Ramos (cell line): ENCODE measurements at regions not wholly inside any gene's neighbourhood (a gene's known extent, or its start where the extent isn't known, plus 50 kb on each side); places are given as distances from the start of the nearest gene placed in this dataset.

Experiments used
- in situ Hi-C: fragments of 300-500 bp; cut with MboI; formaldehyde crosslinking; loops from one replicate; pipeline ENCODE4 v1.14.3; 2022; ENCODE audit warnings: low sequenced_read_pairs; ENCODE audit not compliant: unreplicated experiment

GRCh38 chr9:3773362-3774060, 247.7 kb upstream of the RFX3 start:
- in situ Hi-C loops, result no loop called here

DNA sequence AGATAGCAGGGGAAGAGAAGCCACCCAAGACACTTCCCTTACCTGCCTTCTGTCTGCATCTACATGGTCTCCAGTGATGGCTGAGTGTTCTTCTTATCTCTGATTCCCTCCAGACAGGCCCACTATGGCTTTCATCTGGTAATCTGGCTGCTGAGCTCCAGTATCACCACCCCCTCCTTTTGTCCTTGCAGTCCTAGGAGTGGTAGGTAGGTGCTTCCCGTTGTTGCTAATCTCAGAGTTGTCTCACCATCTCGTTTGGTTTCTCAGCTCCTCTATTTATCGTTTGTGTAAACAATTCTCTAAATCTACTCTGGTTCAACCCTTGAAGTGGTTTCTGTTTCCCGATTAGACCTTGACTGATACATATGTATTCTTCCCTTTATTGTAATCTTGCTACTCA, 243.8 kb upstream of the RFX3 start:
- in situ Hi-C loops, result no loop called here

GRCh38 chr9:3768712-3769457, 243.1 kb upstream of the RFX3 start:
- in situ Hi-C loops, result no loop called here

DNA sequence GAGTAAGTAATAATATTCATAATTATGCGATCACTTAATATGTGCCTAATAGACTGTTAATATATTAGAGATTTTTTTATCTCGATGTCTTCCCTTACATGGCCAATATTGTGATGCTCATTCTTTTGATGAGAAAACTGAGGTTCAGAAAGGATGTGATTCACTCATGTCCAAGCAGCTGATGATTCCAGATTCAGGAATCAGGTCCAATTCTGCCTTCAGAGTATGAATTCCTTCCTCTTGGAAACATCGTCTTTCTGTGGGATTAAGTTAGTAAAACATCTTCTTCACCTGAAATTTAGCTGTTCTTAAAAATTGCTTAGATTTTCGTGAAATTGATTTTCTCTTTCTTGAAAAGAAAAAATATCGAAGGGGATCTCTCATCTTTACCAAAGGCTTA, 242.5 kb upstream of the RFX3 start:
- in situ Hi-C loops, result no loop called here

DNA sequence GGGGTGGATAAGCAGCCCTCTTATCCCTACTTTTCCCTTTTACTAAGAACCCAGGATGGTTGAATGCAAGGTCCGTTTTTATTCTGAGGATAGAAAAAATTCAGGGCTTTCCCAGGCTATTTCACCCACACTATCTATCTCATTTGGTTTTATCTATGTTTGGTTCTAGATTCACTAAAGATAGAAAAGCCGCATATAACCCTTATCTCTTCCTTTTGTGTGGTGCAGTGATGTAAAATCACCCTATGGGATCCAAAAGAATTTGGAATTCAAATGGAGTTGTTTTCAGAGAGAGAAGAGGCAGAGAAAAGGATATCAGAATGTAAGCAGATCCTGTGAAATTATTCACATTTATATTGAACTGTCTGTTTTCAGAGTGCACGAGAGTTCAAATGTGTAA, 236.3 kb upstream of the RFX3 start:
- in situ Hi-C loops, result no loop called here

DNA sequence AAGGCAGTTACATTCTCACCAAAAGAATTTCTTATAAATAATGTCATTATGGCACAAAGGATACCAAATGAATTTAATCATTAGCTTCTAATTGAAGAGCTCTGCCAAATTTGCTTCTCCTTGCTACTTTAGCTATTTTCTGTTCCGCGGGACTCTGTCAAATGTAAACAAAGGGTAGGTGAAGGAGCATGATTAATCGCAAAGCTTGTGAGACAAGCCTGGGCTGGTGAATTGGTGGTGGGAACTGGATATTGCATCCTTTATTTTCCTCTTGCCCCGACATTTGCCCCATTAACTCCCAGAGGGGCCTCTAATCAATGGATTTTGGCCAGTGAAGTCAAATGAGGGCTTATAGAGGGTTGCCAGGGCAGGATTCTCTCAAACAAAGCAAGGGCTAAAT, 234.2 kb upstream of the RFX3 start:
- in situ Hi-C loops, result no loop called here

DNA sequence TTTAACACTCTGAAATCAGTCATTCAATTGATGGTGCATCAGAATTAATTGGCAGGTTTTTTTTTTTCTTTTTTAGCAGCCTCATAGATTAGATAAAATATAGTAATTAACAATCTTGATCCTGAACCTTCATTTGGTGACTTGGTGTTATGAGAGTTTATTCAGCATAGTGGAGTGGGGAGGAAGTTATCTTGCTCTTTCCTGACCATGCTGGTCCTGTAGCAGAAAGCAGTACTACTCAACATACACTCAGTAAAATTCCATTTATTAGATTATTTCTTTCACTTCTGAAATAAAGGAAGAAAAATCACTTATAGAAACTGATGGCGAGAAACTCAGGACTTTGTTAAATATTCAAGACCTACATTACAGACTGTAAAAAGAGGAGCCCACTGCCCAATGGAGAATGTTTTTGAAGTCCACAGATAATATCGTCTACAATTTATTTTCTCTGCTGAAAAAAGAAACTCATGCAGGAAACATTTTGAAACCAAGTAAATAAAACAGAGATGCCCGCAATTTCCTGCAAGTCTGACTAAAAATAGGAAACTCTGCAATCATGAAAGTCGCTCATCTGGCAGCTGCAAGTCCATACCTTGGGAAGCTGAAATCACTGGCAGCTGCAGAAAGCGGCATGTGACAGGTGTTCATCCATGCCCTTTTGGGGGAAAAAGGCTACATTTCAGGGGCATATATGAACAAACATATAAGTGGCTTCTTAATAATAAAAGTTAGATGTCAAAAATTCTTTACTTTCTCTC, 233.2 kb upstream of the RFX3 start:
- in situ Hi-C loops, result no loop called here

- in situ Hi-C loops, result no loop called here
Measured at GRCh38 chr9:3756071-3756470, 230.3 kb upstream of the RFX3 start.

DNA sequence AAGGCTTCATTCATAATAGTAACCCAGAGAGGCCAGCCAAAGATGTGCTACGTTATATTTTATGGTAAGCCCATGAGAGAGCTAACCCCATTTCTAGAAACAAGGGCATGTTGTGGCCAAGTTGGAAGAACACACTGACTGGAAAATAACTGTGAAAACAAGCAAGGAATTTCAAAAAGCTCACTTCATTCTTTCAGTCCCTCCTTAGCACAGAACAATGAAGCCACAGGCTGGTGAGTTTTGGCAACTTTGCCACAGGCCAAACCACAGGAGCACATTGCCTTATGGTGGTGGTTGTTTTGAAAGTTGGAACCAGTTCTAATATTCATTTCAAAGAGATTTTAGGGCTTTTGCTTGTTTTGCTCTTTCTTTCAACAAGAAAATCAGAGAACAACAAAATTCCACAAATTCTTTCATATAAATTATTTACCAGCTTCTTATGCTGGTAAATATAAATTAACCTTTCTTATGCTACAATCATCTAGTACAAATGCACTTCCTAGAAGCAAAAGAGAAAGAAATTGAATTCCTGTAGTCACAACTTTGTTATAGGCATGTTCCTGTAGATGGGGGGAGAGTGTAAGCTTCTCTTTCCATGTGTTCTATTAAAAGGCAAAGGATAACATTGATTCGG, 225.4 kb upstream of the RFX3 start:
- in situ Hi-C loops, result no loop called here

DNA sequence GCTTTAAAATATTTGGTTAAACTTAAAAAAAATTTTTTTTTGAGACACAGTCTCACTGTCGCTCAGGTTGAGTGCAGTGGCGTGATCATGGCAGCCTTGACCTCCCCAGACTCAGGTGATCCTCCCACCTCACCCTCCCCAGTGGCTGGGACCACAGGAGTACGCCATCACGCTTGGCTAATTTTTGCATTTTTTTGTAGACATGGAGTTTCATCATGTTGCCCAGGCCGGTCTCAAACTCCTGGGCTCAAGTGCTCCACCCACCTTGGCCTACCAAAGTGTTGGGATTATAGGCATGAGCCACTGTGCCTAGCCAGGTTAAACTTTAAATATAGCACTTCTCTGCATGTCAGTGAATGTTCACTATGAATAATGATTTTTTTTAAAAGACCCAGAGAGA, 224.5 kb upstream of the RFX3 start:
- in situ Hi-C loops, result no loop called here

DNA sequence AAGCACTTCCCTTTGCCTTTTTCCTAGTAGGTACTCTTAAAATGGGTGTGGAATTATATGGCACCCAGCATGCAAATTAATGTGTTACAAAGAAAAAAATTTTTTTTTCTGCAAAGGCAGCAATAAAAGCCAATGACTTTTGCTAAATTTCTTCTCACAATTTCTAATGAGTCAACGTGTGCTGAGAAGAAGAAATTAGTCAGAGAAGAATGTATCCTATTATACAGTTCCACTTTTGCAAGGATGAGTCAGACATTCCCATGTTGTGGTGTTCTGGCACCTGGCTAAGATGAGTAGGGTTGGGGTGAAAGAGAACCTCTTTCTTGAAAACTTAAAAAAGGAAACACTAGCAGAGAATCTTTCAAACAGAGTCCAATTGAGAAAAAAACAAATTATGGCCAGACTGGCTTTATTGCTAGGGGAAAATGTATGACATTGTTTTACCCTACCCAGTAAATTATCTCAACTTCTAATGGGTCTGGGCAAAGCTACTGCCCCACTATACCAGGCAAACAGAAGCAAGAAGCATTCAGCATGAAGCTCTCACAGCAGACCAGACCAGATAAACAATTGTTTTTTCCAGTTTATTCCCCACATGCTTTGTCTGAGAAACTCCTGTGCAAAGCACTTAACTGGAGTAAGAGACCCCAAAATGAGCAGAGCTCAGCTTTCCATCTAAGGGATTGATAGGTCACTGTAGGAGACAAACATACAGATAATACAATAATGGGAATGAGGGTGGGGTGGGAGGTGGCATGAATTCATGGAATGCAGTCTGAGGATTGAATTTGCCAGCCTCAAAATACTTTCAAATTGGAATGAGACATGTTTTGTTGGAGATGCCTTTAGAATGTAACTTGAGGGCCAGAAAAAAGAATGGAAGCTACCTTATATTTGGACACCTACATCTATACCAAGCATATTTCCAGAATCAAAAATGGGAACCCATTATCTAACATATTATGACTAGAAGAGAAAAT, 220.8 kb upstream of the RFX3 start:
- in situ Hi-C loops, result loop anchor here (25.0 kb wide), 1 partner anchor 366 kb away; no protein-coding TSS in a partner anchor

GRCh38 chr9:3743901-3744413, 218.2 kb upstream of the RFX3 start:
- in situ Hi-C loops, result loop anchor here (25.0 kb wide), 1 partner anchor 368 kb away; no protein-coding TSS in a partner anchor

DNA sequence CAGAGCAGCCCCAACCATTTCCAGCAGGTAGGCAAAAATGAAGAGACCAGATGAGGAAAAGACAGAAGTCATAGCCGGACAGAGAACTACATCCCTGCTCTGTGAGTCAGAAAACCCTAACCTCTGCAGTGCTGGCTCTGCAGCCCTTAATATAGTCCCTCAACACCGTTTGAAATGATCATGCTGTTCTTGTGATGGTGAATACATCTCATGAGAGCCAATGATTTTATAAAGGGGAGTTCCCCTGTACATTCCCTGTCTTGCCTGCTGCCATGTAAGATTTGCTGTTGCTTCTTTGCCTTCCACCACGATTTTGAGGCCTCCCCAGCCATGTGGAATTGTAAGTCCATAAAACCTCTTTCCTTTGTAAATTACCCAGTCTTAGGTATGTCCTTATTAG, 216.8 kb upstream of the RFX3 start:
- in situ Hi-C loops, result loop anchor here (25.0 kb wide), 1 partner anchor 370 kb away; no protein-coding TSS in a partner anchor

DNA sequence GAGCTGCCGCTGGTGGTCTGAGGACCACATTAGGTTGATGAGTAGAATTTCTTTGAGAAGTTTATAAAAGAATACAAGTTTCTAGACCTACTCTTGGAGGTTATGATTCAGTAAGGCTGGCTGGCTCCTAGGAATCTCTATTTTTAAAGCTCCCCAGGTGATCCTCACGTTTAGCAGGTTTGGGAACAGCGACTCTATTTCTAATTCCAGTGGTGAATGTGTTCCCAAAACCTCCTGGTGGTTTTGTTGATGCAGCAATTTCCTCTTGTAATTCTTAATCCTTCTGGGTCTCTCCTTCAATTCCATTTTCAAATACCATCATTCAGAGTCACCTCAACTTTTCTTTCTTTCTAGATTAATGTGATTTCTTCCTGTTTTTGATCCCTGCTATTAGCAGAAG, 215.9 kb upstream of the RFX3 start:
- in situ Hi-C loops, result loop anchor here (25.0 kb wide), 1 partner anchor 371 kb away; no protein-coding TSS in a partner anchor

- in situ Hi-C loops, result loop anchor here (25.0 kb wide), 1 partner anchor 371 kb away; no protein-coding TSS in a partner anchor
Measured at GRCh38 chr9:3740690-3741419, 215.1 kb upstream of the RFX3 start.

GRCh38 chr9:3736161-3736560, 210.4 kb upstream of the RFX3 start:
- in situ Hi-C loops, result loop anchor here (25.0 kb wide), 1 partner anchor 376 kb away; no protein-coding TSS in a partner anchor

- in situ Hi-C loops, result loop anchor here (25.0 kb wide), 1 partner anchor 377 kb away; no protein-coding TSS in a partner anchor
Measured at GRCh38 chr9:3735251-3735650, 209.4 kb upstream of the RFX3 start.
